ENCODE measurements at regions not wholly inside any gene's neighbourhood (a gene's known extent, or its start where the extent isn't known, plus 50 kb on each side); places are given as distances from the start of the nearest gene placed in this dataset.

- Mint-ChIP-seq H3K4me1 (ENCODE audit: low read depth) (no peaks in the 10 kb centered on the region), H3K9me3 (ENCODE audit: low read depth) (no peaks in the 10 kb centered on the region), H3K27ac (no peak overlapping the region), H3K27me3 (no peaks in the 10 kb centered on the region), H3K4me3 (ENCODE audit: low read depth) (no peak overlapping the region), H3K36me3 (ENCODE audit: insufficient read depth) (no peaks in the 10 kb centered on the region)
- DNase-seq (ENCODE audit: low spot score, unreplicated experiment): no peak
- TF ChIP-seq CTCF (IDR thresholded peaks at IDR 0.05; ENCODE audit: unreplicated experiment): no peak
Observed at GRCh38 chr5:110265162-110265561, 461.3 kb downstream of the TMEM232 start.

- Mint-ChIP-seq H3K9me3 (ENCODE audit: low read depth) (no peaks in the 10 kb centered on the region), H3K27me3 (no peaks in the 10 kb centered on the region), H3K36me3 (ENCODE audit: insufficient read depth) (no peaks in the 10 kb centered on the region), H3K27ac (no peak overlapping the region), H3K4me1 (ENCODE audit: low read depth) (no peaks in the 10 kb centered on the region), H3K4me3 (ENCODE audit: low read depth) (no peak overlapping the region)
- TF ChIP-seq CTCF (IDR thresholded peaks at IDR 0.05; ENCODE audit: unreplicated experiment): no peak
- no peak for DNase-seq (ENCODE audit: low spot score, unreplicated experiment)
Observed at GRCh38 chr5:110267714-110268113, 458.8 kb downstream of the TMEM232 start.

DNA sequence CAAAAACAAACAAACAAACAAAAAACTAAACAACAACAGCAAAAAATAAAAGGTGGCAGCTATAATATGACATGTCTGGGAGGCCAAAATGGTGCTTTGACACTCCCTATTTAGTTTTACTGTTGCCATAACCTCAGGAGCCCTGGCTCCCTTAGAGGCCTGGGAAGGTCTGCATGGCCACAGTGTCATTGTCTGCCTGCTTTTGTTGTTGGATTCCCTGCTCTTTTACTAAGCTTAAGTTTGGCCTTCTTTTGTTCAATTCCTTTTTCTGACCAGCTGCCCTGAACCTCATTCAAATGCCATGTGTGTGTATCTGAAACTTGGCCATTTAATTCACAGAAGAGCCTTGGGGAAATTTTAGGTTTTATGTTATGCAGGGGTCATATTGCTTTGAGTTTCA lies 458.2 kb downstream of the TMEM232 start:
- no peak overlapping the region for H3K27ac Mint-ChIP-seq
- H3K9me3 Mint-ChIP-seq (ENCODE audit: low read depth): no peaks in the 10 kb centered on the region
- DNase-seq (ENCODE audit: low spot score, unreplicated experiment): no peak

DNA sequence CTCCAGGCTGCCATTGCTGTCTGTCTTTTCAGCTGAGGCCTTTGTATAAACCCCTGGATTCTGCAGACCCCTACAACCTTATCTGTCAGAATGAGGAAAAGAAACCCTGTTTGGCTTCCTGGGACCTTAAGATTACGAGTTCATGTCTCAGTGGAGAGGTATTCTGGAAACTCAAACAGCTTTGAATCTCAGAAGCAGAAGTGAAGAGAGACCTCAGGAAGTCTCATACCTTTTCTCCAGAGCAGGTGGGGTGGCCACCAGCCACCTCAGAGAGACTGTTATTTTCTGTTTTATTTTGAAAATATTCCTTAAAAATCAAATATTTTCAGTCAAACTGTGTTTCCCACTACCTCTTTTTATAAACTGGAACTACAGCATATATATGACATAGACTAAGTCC lies 457.5 kb downstream of the TMEM232 start:
- Mint-ChIP-seq H3K9me3 (ENCODE audit: low read depth) (no peaks in the 10 kb centered on the region), H3K4me3 (ENCODE audit: low read depth) (no peak overlapping the region), H3K27ac (no peak overlapping the region), H3K36me3 (ENCODE audit: insufficient read depth) (no peaks in the 10 kb centered on the region), H3K27me3 (no peaks in the 10 kb centered on the region), H3K4me1 (ENCODE audit: low read depth) (peaks cover 5% of the 10 kb centered on the region)
- TF ChIP-seq CTCF (IDR thresholded peaks at IDR 0.05; ENCODE audit: unreplicated experiment): no peak
- DNase-seq (ENCODE audit: low spot score, unreplicated experiment): no peak

More for the DNA sequence above, 458.2 kb downstream of the TMEM232 start:
- no peak for TF ChIP-seq CTCF (IDR thresholded peaks at IDR 0.05; ENCODE audit: unreplicated experiment)
- Mint-ChIP-seq H3K27me3 (no peaks in the 10 kb centered on the region), H3K36me3 (ENCODE audit: insufficient read depth) (no peaks in the 10 kb centered on the region), H3K4me3 (ENCODE audit: low read depth) (no peak overlapping the region), H3K4me1 (ENCODE audit: low read depth) (peaks cover 1% of the 10 kb centered on the region)

GRCh38 chr5:110269478-110270142 lies 456.9 kb downstream of the TMEM232 start:
- DNase-seq (ENCODE audit: low spot score, unreplicated experiment): no peak
- Mint-ChIP-seq H3K27me3 (no peaks in the 10 kb centered on the region), H3K9me3 (ENCODE audit: low read depth) (no peaks in the 10 kb centered on the region), H3K27ac (no peak overlapping the region), H3K4me3 (ENCODE audit: low read depth) (no peak overlapping the region), H3K4me1 (ENCODE audit: low read depth) (peaks cover 7% of the 10 kb centered on the region), H3K36me3 (ENCODE audit: insufficient read depth) (no peaks in the 10 kb centered on the region)
- TF ChIP-seq CTCF (IDR thresholded peaks at IDR 0.05; ENCODE audit: unreplicated experiment): no peak
